Suprapubic skin (tissue), 4 donors: ENCODE measurements at regions not wholly inside any gene's neighbourhood (a gene's known extent, or its start where the extent isn't known, plus 50 kb on each side); places are given as distances from the start of the nearest gene placed in this dataset.

ENCODE experiments used
- POLR2A ChIP-seq, 2 donors: fragments of 450-650 bp; IDR thresholded peaks; one replicate each; pipeline ENCODE4 v1.6.1; 2017; ENCODE audit warnings: antibody characterized with exemption in 2 of 2, mild to moderate bottlenecking in 2 of 2, moderate library complexity in 2 of 2
- POLR2AphosphoS5 ChIP-seq, 3 donors: sonication (generic); formaldehyde crosslinking; IDR thresholded peaks; one replicate each; pipeline ENCODE4 v1.6.1; 2017; ENCODE audit warnings: antibody characterized with exemption in 3 of 3
- TF ChIP-seq, protein P1 (sequence below), 2 donors: fragments of 200-600 bp in 1 of 2; fragments of 450-650 bp in 1 of 2; sonication (generic) in 1 of 2; IDR thresholded peaks; one replicate each; pipeline ENCODE4 v1.5.1; 2016 to 2019; ENCODE audit warnings: antibody characterized with exemption in 2 of 2, mild to moderate bottlenecking in 1 of 2, moderate library complexity in 1 of 2

GRCh38 chr2:77816618-77817017 is 294.4 kb upstream of the LRRTM4 start:
- TF ChIP-seq, protein P1, sequence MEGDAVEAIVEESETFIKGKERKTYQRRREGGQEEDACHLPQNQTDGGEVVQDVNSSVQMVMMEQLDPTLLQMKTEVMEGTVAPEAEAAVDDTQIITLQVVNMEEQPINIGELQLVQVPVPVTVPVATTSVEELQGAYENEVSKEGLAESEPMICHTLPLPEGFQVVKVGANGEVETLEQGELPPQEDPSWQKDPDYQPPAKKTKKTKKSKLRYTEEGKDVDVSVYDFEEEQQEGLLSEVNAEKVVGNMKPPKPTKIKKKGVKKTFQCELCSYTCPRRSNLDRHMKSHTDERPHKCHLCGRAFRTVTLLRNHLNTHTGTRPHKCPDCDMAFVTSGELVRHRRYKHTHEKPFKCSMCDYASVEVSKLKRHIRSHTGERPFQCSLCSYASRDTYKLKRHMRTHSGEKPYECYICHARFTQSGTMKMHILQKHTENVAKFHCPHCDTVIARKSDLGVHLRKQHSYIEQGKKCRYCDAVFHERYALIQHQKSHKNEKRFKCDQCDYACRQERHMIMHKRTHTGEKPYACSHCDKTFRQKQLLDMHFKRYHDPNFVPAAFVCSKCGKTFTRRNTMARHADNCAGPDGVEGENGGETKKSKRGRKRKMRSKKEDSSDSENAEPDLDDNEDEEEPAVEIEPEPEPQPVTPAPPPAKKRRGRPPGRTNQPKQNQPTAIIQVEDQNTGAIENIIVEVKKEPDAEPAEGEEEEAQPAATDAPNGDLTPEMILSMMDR (IDR thresholded peaks at IDR 0.05): no peak
- no peak for TF ChIP-seq POLR2A (IDR thresholded peaks at IDR 0.05)
- no peak for TF ChIP-seq POLR2AphosphoS5 (IDR thresholded peaks at IDR 0.05)
